ENCODE measurements at regions not wholly inside any gene's neighbourhood (a gene's known extent, or its start where the extent isn't known, plus 50 kb on each side); places are given as distances from the start of the nearest gene placed in this dataset.

- TF ChIP-seq CTCF (IDR thresholded peaks at IDR 0.05; ENCODE audit: insufficient read depth, low read depth, low read length) (no peak), EZH2 (IDR thresholded peaks at IDR 0.05; ENCODE audit: insufficient read depth, low read length) (no peak)
Observed at GRCh38 chr21:15651172-15651571, 78.6 kb upstream of the USP25 start.

Data from astrocyte (in vitro differentiated cells and primary cell).